IPS-18a (cell line): ENCODE measurements at regions not wholly inside any gene's neighbourhood (a gene's known extent, or its start where the extent isn't known, plus 50 kb on each side); places are given as distances from the start of the nearest gene placed in this dataset.

ENCODE experiments used
- H3K27ac ChIP-seq: one replicate; pipeline ENCODE4 v1.5.1; 2013; ENCODE audit warnings: low read length
- H3K27me3 ChIP-seq: one replicate; pipeline ENCODE4 v1.6.1; 2013; ENCODE audit warnings: mild to moderate bottlenecking, low read length; ENCODE audit not compliant: control insufficient read depth, insufficient read depth
- H3K36me3 ChIP-seq: one replicate; pipeline ENCODE4 v1.6.1; 2013; ENCODE audit warnings: low read depth, low read length; ENCODE audit not compliant: control insufficient read depth
- H3K4me1 ChIP-seq: one replicate; pipeline ENCODE4 v1.6.1; 2013; ENCODE audit warnings: low read depth, low read length; ENCODE audit not compliant: control insufficient read depth
- H3K4me3 ChIP-seq: one replicate; pipeline ENCODE4 v1.5.1; 2013; ENCODE audit warnings: low read length
- H3K9ac ChIP-seq: one replicate; pipeline ENCODE4 v1.6.1; 2013; ENCODE audit warnings: mild to moderate bottlenecking, low read length, moderate library complexity
- H3K9me3 ChIP-seq: one replicate; pipeline ENCODE4 v1.6.1; 2013; ENCODE audit warnings: low read depth, low read length; ENCODE audit not compliant: control insufficient read depth

DNA sequence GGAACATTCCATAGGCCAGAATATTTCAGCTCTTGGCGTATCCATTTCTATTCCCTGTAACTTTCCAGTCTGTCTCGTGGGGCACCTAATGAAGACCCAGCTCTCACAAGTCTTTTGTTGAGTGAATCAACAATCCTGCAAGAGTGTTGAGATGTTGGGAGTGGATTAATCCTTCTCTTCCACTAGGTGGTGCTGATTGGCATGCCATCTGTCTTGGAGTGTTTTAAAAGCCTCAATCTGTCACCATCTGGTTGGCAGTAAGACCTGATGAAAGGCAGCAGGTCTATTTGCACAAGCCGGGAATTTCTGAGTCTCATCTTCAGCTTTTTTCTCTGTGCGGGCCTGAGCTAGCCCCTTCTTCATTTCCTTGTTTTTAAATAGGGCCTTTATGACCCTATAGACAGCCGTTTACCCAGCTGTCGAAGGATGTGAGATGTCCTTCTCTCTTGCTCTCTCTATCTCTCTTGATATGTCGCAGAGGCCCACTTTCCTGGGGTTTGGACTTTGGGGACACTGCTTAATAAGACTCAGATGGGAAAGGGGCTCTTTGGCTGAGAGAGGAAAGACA, 180.5 kb downstream of the ZNF365 start:
- no peak overlapping the region for H3K27ac ChIP-seq
- H3K9me3 ChIP-seq = no peaks in the 10 kb centered on the region
- H3K4me3 ChIP-seq = no peak overlapping the region
- no peak overlapping the region for H3K9ac ChIP-seq
- no peaks in the 10 kb centered on the region for H3K36me3 ChIP-seq
- H3K27me3 ChIP-seq = no peaks in the 10 kb centered on the region
- no peaks in the 10 kb centered on the region for H3K4me1 ChIP-seq

DNA sequence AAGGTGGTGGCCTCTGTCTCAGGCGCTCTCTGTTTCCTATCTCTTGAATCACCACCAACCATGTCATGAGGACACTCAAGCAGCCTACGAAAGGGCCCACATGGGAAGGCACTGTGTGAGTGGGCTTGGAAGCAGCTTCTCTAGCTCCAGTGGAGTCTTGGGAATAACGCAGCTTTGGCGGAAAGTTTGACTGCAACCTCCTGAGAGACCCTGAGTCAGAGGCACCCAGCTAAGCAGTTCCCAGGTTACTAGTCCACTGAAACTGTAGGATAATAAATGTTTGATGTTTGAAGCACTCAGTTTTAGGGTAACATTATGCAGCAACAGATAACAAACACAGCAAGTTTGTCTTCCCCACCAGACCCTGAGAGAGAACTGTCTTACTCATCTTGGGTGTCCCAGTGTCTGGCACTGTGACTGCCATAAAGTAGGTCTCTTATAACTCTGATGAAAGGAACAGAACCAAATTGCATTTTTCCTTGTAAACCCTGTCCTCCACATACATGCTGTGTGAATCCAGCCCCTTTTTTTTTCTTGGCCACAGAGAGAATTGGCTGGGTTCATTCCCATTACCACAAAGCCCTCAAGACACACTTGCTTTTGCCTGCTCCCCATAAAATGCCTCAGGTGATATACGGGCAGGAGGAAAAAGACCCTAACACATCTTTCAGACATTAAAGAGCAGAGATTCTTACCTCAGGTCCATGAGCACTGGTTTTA, 185.5 kb downstream of the ZNF365 start:
- Histone ChIP-seq H3K27me3 (no peaks in the 10 kb centered on the region), H3K27ac (no peak overlapping the region), H3K9me3 (no peaks in the 10 kb centered on the region), H3K4me3 (no peak overlapping the region), H3K36me3 (no peaks in the 10 kb centered on the region), H3K9ac (no peak overlapping the region), H3K4me1 (no peaks in the 10 kb centered on the region)

DNA sequence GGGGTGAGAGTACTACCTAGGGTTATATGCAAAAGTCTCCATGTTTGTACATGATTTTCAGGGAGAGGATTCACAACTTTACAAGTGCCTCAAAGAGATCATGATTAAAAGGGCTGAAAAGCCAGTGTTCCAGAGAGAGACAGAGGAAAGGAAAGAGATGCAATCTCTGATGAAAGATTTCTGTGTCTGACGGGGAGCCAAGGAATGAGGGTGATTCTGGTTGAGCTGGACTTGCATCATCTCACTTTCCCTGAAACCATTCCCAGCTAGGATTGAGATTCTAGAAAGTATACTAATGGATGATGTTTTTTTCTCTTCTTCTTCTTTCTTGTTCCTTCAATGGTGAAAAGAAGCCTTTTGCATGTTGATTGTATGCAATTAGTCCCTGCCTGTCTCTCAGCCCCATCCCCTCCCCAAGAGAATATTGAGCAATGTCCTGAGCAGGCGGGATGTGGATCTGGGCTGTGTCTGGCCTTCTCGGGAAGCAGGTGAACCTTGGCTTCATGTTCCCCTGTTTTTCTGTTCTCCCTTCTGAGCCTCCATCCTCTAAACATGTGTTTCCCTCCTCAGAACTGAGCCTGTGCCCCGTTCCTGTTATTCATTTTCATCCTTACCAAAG, 186.1 kb downstream of the ZNF365 start:
- Histone ChIP-seq H3K9me3 (no peaks in the 10 kb centered on the region), H3K36me3 (no peaks in the 10 kb centered on the region), H3K27me3 (no peaks in the 10 kb centered on the region), H3K27ac (no peak overlapping the region), H3K4me3 (no peak overlapping the region), H3K4me1 (no peaks in the 10 kb centered on the region), H3K9ac (no peak overlapping the region)

DNA sequence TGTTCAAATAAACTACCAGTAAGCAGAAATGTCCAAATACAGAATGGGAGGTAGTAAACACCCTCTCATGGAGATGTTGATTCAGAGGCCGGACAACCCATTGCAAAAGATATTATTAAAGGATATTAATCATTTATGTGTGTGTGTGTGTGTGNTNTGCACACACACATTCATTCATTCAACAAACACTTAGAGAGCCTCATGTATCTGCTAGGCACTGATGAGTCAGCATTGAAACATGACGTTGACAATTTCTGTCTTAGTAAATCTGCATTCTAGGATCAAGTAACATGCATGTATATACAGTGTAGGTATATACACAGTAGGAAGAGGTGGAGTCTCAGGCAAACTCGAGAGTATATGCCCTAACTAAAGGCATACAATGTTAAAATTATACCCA, 187.0 kb downstream of the ZNF365 start:
- no peak overlapping the region for H3K27ac ChIP-seq
- no peaks in the 10 kb centered on the region for H3K27me3 ChIP-seq
- H3K36me3 ChIP-seq = no peaks in the 10 kb centered on the region

DNA sequence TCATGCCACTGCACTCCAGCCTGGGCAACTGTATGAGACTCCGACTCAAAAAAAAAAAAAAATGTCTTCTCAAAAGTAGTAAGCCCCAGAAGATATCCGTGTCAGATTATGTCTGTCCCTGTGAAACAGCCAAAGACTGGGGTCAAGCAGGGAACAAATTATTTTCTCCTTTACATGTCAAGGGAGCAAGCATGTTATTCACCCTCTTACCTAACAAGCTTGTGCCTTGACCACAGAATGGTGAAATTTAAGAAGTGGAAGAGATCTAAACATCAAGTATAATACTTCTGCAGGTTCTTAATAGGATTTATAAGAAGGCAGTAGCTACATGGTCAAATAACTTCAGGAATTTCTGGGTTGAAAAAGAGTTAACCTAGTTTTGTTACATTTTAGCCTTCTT, 187.9 kb downstream of the ZNF365 start:
- Histone ChIP-seq H3K27me3 (no peaks in the 10 kb centered on the region), H3K27ac (no peak overlapping the region), H3K4me1 (no peaks in the 10 kb centered on the region), H3K9ac (no peak overlapping the region), H3K36me3 (no peaks in the 10 kb centered on the region), H3K4me3 (no peak overlapping the region), H3K9me3 (no peaks in the 10 kb centered on the region)

More for the DNA sequence above, 187.0 kb downstream of the ZNF365 start:
- Histone ChIP-seq H3K9me3 (no peaks in the 10 kb centered on the region), H3K9ac (no peak overlapping the region), H3K4me3 (no peak overlapping the region), H3K4me1 (no peaks in the 10 kb centered on the region)

DNA sequence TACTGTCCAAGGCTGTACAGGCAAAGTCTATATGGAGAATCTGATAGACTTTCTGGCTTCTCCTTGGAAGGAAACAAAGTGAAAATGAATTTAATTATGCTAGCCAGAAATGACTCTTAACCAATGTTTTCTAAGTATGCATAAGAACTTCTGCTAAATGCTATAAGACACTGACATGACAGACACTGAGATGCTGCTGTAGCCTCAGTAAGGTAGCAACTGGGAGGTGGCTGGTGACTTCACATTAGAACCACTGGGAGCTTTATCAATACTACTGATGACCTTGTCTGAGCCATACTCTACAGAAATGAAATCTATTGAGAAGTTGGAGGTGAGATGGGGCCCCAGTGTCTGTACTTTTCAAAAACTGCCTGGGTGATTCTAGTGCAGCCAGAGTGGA, 188.6 kb downstream of the ZNF365 start:
- Histone ChIP-seq H3K27me3 (no peaks in the 10 kb centered on the region), H3K4me1 (no peaks in the 10 kb centered on the region), H3K4me3 (no peak overlapping the region), H3K27ac (no peak overlapping the region), H3K36me3 (no peaks in the 10 kb centered on the region), H3K9me3 (no peaks in the 10 kb centered on the region), H3K9ac (no peak overlapping the region)

DNA sequence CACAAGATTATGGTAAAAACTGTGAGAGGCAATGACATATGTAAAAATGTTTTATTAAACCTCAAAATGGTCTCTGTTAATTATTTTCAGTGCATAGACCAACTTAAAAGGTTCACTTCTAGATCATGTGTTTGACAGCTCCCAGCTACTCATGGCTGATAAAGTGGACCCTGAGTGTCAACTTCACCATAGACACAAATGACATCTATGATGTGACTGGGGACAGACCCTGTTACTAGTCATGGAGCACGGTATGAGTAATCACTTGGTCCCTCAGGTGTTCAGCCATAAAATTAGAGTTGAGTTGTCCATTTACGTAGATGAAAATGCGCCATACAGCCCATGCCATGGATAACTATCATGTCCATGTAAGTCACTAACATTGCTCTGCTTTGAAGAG, 199.8 kb downstream of the ZNF365 start:
- no peak overlapping the region for H3K9ac ChIP-seq
- no peaks in the 10 kb centered on the region for H3K27me3 ChIP-seq
- H3K9me3 ChIP-seq = no peaks in the 10 kb centered on the region
- no peaks in the 10 kb centered on the region for H3K4me1 ChIP-seq
- no peak overlapping the region for H3K27ac ChIP-seq
- no peak overlapping the region for H3K4me3 ChIP-seq
- no peaks in the 10 kb centered on the region for H3K36me3 ChIP-seq

DNA sequence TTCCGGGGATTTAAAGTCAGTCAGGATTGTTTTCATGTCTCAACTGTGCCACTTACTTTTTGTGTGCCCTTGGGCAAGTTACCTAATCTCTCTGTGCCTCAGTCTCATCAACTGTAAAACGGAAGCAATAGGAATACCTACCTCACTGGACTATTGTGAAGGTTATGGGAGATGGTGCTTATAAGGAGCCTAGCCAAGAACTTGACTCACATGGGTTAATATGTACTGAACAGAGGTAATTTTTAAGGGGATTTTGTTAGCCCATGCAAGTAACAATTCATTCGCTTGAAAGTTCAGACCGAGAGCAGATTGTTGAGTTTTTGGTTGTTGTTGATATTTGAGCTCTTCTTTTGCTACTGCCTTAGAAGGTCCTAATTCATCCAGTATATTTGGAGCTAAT, 202.9 kb downstream of the ZNF365 start:
- Histone ChIP-seq H3K4me3 (no peak overlapping the region), H3K36me3 (no peaks in the 10 kb centered on the region), H3K9ac (no peak overlapping the region), H3K27ac (no peak overlapping the region), H3K4me1 (no peaks in the 10 kb centered on the region), H3K27me3 (no peaks in the 10 kb centered on the region), H3K9me3 (no peaks in the 10 kb centered on the region)

DNA sequence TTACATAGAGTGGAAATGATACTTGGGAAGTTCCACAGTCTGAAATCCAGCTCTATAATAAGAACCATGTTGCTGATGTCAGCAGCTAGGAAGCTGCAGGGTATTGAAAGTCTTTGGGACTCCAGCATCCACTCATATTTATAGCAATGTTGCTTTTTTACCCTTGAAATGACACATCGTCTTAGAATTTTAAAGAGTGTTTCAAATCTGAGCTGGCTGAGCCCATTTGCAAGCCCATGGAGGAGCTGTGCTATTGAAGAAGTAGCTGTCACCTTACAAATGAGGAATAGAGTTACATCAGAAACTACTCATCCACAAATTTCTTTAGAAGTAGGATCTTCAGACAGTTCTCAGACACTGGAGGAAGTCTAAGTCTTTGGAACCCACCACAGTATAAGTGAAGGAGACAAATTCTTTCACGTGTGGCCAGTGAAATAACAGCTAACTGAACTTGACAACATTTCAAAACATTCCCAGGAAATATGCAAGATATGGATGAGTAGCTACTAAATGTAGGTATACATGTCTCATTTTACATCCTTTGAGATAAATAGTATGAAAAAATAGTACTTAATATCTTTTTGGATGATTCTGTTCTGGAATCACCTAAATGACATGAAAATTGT, 203.6 kb downstream of the ZNF365 start:
- H3K4me3 ChIP-seq = no peak overlapping the region
- no peak overlapping the region for H3K27ac ChIP-seq
- H3K27me3 ChIP-seq = no peaks in the 10 kb centered on the region
- H3K36me3 ChIP-seq = no peaks in the 10 kb centered on the region
- no peaks in the 10 kb centered on the region for H3K9me3 ChIP-seq
- H3K9ac ChIP-seq = no peak overlapping the region
- no peaks in the 10 kb centered on the region for H3K4me1 ChIP-seq

DNA sequence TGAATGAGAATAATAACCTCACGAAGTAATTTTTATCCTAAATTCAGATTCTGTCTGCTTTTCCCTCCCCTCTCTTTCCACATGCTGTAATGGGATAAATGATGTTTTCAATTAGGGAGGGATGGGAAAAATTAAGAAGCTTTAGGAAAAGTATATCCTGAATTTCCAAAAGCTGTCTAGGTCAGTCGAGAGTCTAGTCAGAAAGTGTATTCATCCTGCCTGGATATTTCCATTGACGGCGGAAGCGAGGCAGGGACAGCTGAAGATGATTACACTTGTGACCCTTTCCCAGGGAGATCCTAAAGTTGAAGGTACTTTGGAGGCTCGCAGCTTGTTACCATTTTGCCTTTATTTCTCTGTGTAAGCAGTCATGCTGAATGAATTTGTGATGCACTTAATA, 204.1 kb downstream of the ZNF365 start:
- no peaks in the 10 kb centered on the region for H3K9me3 ChIP-seq
- no peaks in the 10 kb centered on the region for H3K4me1 ChIP-seq
- H3K27ac ChIP-seq = no peak overlapping the region
- H3K27me3 ChIP-seq = no peaks in the 10 kb centered on the region
- no peak overlapping the region for H3K4me3 ChIP-seq
- H3K9ac ChIP-seq = no peak overlapping the region
- no peaks in the 10 kb centered on the region for H3K36me3 ChIP-seq

DNA sequence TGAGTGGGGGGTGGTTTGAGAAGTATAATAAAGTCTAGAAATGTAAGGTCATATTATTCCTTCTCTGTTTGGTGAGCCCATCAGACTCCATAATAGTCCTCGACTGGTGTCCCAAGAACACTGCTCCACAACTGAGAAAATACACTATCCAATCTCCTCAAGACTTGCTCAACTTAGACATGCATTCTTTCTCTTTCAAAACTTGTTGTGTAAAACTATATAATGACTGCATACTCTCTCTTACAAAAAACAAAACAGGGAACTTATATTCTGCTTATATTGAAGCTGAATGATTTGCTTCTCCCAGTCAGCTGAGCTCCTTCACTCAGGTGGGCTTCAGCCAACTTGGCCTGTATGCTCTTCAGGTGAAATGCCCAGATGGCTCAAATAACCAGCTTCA, 204.7 kb downstream of the ZNF365 start:
- Histone ChIP-seq H3K9ac (no peak overlapping the region), H3K27me3 (no peaks in the 10 kb centered on the region), H3K4me1 (no peaks in the 10 kb centered on the region), H3K27ac (no peak overlapping the region), H3K36me3 (no peaks in the 10 kb centered on the region), H3K4me3 (no peak overlapping the region), H3K9me3 (no peaks in the 10 kb centered on the region)
